Right lobe of liver (tissue), 6 donors: ENCODE measurements at regions not wholly inside any gene's neighbourhood (a gene's known extent, or its start where the extent isn't known, plus 50 kb on each side); places are given as distances from the start of the nearest gene placed in this dataset.

Experiments used
- ATAC-seq, 4 donors: fragments of 200-7000 bp; cut with Tn5 transposase; one replicate each; pipeline ENCODE4 v1.9.1; 2020; ENCODE audit warnings: mild to moderate bottlenecking in 4 of 4, moderate library complexity in 4 of 4
- DNase-seq, 3 donors: peaks; one replicate each; pipeline ENCODE4 v3.0.0-alpha.2; 2020
- H3K27ac ChIP-seq, 3 donors: fragments of 200-600 bp; one replicate each; pipeline ENCODE4 v1.8.0; 2022
- H3K27me3 ChIP-seq, 2 donors: fragments of 200-600 bp; one replicate each; pipeline ENCODE4 v1.8.0; 2022
- H3K36me3 ChIP-seq, 4 donors: fragments of 200-600 bp; sonication (generic) in 1 of 4; one replicate each; pipeline versions ENCODE4 v1.5.1 to v1.8.0; 2017 to 2022; ENCODE audit warnings: control low read depth in 1 of 4
- H3K4me1 ChIP-seq, 4 donors: fragments of 200-600 bp; sonication (generic) in 1 of 4; one replicate each; pipeline versions ENCODE4 v1.5.1 to v1.8.0; 2017 to 2022; ENCODE audit warnings: control low read depth in 1 of 4
- H3K4me3 ChIP-seq, 3 donors: fragments of 200-600 bp; one replicate each; pipeline ENCODE4 v1.8.0; 2022
- H3K9me3 ChIP-seq, 4 donors: fragments of 200-600 bp; sonication (generic) in 1 of 4; one replicate each; pipeline versions ENCODE4 v1.5.1 to v1.8.0; 2017 to 2022; ENCODE audit warnings: control low read depth in 1 of 4
- CTCF ChIP-seq, 4 donors: fragments of 200-600 bp in 3 of 4; fragments of 450-650 bp in 1 of 4; IDR thresholded peaks; one replicate each; pipeline versions ENCODE4 v1.5.1 to v1.8.0; 2016 to 2022; ENCODE audit warnings: antibody characterized with exemption in 4 of 4, mild to moderate bottlenecking in 2 of 4
- POLR2A ChIP-seq: fragments of 450-650 bp; IDR thresholded peaks from one replicate; pipeline ENCODE4 v1.6.1; 2017; ENCODE audit warnings: antibody characterized with exemption, mild to moderate bottlenecking
- WGBS: methylation state at CpG from one replicate; pipeline ENCODE4 v1.1.6; 2018; ENCODE audit warnings: low coverage, low lambda C conversion rate; ENCODE audit not compliant: insufficient coverage; ENCODE audit errors: missing lambda C conversion rate; 5-methylcytosine and 5-hydroxymethylcytosine counted together
- intact Hi-C, 2 donors: fragments of 100-400 bp; cut with DNase I; formaldehyde crosslinking; loops; one replicate each; pipeline versions ENCODE4 v1.11.2 to v1.14.1; 2022
- donor health status: DM: no; HTN: yes; CAD: no.
- donor health status: DM: no; HTN: no; CAD: no.
- donor health status: DM: no; HTN: no; CAD: no.
- donor health status: DM: no; HTN: yes; CAD: no.
- donor health status: DM: no; HTN: yes; CAD: no.

- Histone ChIP-seq H3K9me3 (no peaks in the 10 kb centered on the region), H3K36me3 (no peaks in the 10 kb centered on the region), H3K27me3 (no peaks in the 10 kb centered on the region), H3K4me1 (no peaks in the 10 kb centered on the region), H3K4me3 (no peak overlapping the region), H3K27ac (no peak overlapping the region)
- WGBS: 62% methylated on average over 1 of the region's 1 CpG
- TF ChIP-seq CTCF (IDR thresholded peaks at IDR 0.05) (no peak), POLR2A (no peak)
- no peak for ATAC-seq
- no peak for DNase-seq
- intact Hi-C loops: no loop called here
Observed at GRCh38 chr2:208657468-208657867, 250.9 kb downstream of the PTH2R start.

GRCh38 chr2:208669394-208669793 lies 262.8 kb downstream of the PTH2R start:
- Histone ChIP-seq H3K4me3 (no peak overlapping the region), H3K9me3 (no peaks in the 10 kb centered on the region), H3K4me1 (no peaks in the 10 kb centered on the region), H3K27ac (no peak overlapping the region), H3K36me3 (no peaks in the 10 kb centered on the region), H3K27me3 (no peaks in the 10 kb centered on the region)
- intact Hi-C loops: no loop called here
- DNase-seq (no peak), ATAC-seq (no peak)
- TF ChIP-seq POLR2A: no peak
- no peak for TF ChIP-seq CTCF (IDR thresholded peaks at IDR 0.05)
- WGBS: 41% methylated on average over 2 of the region's 2 CpGs

- Histone ChIP-seq H3K27ac (no peak overlapping the region), H3K4me3 (no peak overlapping the region), H3K36me3 (no peaks in the 10 kb centered on the region), H3K4me1 (no peaks in the 10 kb centered on the region), H3K9me3 (no peaks in the 10 kb centered on the region), H3K27me3 (no peaks in the 10 kb centered on the region)
- ATAC-seq (no peak), DNase-seq (no peak)
- no peak for TF ChIP-seq POLR2A
- no peak for TF ChIP-seq CTCF (IDR thresholded peaks at IDR 0.05)
- intact Hi-C loops: no loop called here
- 7% methylated on average over 1 of the region's 1 CpG for WGBS
Observed at GRCh38 chr2:208671284-208671683, 264.7 kb downstream of the PTH2R start.

GRCh38 chr2:208671886-208672680 lies 265.5 kb downstream of the PTH2R start:
- Histone ChIP-seq H3K27me3 (no peaks in the 10 kb centered on the region), H3K4me3 (no peak overlapping the region), H3K27ac (no peak overlapping the region), H3K9me3 (no peaks in the 10 kb centered on the region), H3K36me3 (no peaks in the 10 kb centered on the region), H3K4me1 (no peaks in the 10 kb centered on the region)
- no peak for ATAC-seq
- TF ChIP-seq POLR2A: no peak
- no peak for TF ChIP-seq CTCF (IDR thresholded peaks at IDR 0.05)
- DNase-seq: no peak
- 45% methylated on average over 4 of the region's 4 CpGs for WGBS
- intact Hi-C loops: no loop called here
